DND-41 (cell line): ENCODE measurements at regions not wholly inside any gene's neighbourhood (a gene's known extent, or its start where the extent isn't known, plus 50 kb on each side); places are given as distances from the start of the nearest gene placed in this dataset.

Experiments
- CTCF ChIP-seq: IDR thresholded peaks from 2 replicates; pipeline ENCODE4 v1.5.1; 2012; ENCODE audit warnings: borderline replicate concordance, low read length, moderate library complexity, mild to moderate bottlenecking; ENCODE audit not compliant: poor library complexity, severe bottlenecking; ENCODE audit errors: extremely low read depth
- EZH2 ChIP-seq: IDR thresholded peaks from 3 replicates; pipeline ENCODE4 v1.6.1; 2012; ENCODE audit warnings: borderline replicate concordance, low read depth, mild to moderate bottlenecking, moderate library complexity, low read length, inconsistent platforms; ENCODE audit not compliant: severe bottlenecking

DNA sequence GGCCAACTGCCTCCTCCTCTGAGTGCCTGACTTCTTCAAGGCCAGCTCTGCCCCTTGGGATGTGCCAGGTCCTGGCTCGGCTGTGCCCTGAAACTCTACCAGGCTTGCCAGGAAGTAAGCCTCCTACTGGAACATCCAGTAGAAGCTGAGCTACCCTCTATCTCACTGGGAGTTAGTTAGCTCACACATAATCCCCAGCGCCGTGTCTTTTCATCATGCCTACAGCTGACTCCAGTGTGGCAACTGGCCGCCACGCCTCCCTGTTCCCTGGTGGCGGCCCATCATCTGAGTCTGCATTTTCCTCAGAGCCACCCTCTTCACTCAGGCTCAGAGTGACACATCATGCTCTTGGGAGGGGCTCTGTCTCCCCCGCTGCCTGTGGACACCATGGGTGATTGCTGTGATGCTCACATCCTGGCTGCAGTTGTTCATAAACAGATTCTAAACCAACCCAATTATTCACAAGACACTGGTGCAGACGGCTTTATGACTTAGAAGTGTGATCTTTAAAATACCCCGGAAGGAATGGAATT lies 131.9 kb upstream of the IRS2 start:
- TF ChIP-seq CTCF (no peak), EZH2 (no peak)
